Stomach (tissue), 4 donors: ENCODE measurements at regions not wholly inside any gene's neighbourhood (a gene's known extent, or its start where the extent isn't known, plus 50 kb on each side); places are given as distances from the start of the nearest gene placed in this dataset.

Experiments
- CTCF ChIP-seq, 7 experiments: fragments of 450-650 bp in 4 of 7; fragments of 200-600 bp in 3 of 7; sonication (generic) in 3 of 7; IDR thresholded peaks; one replicate each; pipeline ENCODE4 v1.5.1; 2016 to 2019; ENCODE audit warnings: antibody characterized with exemption in 7 of 7, control low read depth in 2 of 7, mild to moderate bottlenecking in 1 of 7
- EP300 ChIP-seq: sonication (generic); formaldehyde crosslinking; IDR thresholded peaks from one replicate; pipeline ENCODE4 v1.6.1; 2017; ENCODE audit warnings: antibody characterized with exemption
- POLR2A ChIP-seq, 4 donors: fragments of 450-650 bp; IDR thresholded peaks; one replicate each; pipeline ENCODE4 v1.6.1; 2016; ENCODE audit warnings: antibody characterized with exemption in 4 of 4, control low read depth in 2 of 4, mild to moderate bottlenecking in 1 of 4, moderate library complexity in 1 of 4
- POLR2AphosphoS5 ChIP-seq, 3 donors: sonication (generic); formaldehyde crosslinking; IDR thresholded peaks; one replicate each; pipeline ENCODE4 v1.6.1; 2016; ENCODE audit warnings: antibody characterized with exemption in 3 of 3

- no peak for TF ChIP-seq CTCF (IDR thresholded peaks at IDR 0.05)
- TF ChIP-seq POLR2A (IDR thresholded peaks at IDR 0.05): no peak
- no peak for TF ChIP-seq EP300
- TF ChIP-seq POLR2AphosphoS5 (IDR thresholded peaks at IDR 0.05): no peak
Measured at GRCh38 chr1:88461007-88461406, 223.1 kb upstream of the PKN2 start.
